Right atrium auricular region (tissue), 2 donors: ENCODE measurements at regions not wholly inside any gene's neighbourhood (a gene's known extent, or its start where the extent isn't known, plus 50 kb on each side); places are given as distances from the start of the nearest gene placed in this dataset.

Experiments used
- DNase-seq: peaks from one replicate; pipeline ENCODE4 v3.0.0-alpha.2; 2019; ENCODE audit warnings: low spot score
- H3K27ac ChIP-seq, 2 donors: fragments of 200-600 bp; sonication (generic); 1 replicate in 1 of 2; 2 replicates in 1 of 2; pipeline ENCODE4 v1.5.1; 2016 to 2019
- H3K27me3 ChIP-seq, 2 donors: fragments of 200-600 bp; sonication (generic); one replicate each; pipeline versions ENCODE4 v1.5.1 to v1.6.0; 2017 to 2019
- H3K36me3 ChIP-seq: fragments of 200-600 bp; sonication (generic); one replicate; pipeline ENCODE4 v1.5.1; 2016
- H3K4me1 ChIP-seq, 2 donors: fragments of 200-600 bp; sonication (generic); one replicate each; pipeline versions ENCODE4 v1.5.1 to v1.6.0; 2017 to 2019
- H3K4me3 ChIP-seq, 2 donors: fragments of 200-600 bp; sonication (generic); 1 replicate in 1 of 2; 2 replicates in 1 of 2; pipeline ENCODE4 v1.5.1; 2017 to 2019; ENCODE audit warnings: mild to moderate bottlenecking in 1 of 2, moderate library complexity in 1 of 2
- H3K9me3 ChIP-seq, 2 donors: fragments of 200-600 bp; sonication (generic); one replicate each; pipeline ENCODE4 v1.5.1; 2019
- TF ChIP-seq, protein P1 (sequence below), 2 donors: fragments of 200-600 bp; sonication (generic); IDR thresholded peaks; one replicate each; pipeline ENCODE4 v1.5.1; 2019; ENCODE audit warnings: antibody characterized with exemption in 2 of 2

DNA sequence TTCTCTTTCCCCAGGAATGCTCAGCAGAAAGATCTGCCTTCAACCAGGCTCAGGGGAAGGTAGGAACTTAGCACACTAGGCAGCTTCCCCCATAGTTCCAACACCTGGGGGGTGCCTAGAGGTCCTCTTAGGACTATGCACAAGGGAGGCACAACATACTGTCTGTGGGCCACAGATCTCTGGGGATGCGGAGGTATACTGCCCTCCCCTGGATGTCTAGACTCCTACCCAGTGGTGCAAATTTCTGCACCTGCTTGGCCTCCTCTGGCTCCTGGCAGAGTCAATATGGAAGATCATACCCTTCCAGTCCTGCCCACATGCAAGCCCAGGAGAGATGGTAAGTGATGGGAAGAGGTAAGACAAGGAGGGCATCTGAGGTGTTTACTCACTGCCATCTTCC, 247.5 kb upstream of the DAPK1 start:
- Histone ChIP-seq H3K4me3 (no peak overlapping the region), H3K27me3 (no peaks in the 10 kb centered on the region), H3K9me3 (no peaks in the 10 kb centered on the region), H3K27ac (no peak overlapping the region), H3K4me1 (peaks cover 0 to 4% of the 10 kb centered on the region in 2 donors), H3K36me3 (no peaks in the 10 kb centered on the region)
- DNase-seq = no peak
- TF ChIP-seq, protein P1, sequence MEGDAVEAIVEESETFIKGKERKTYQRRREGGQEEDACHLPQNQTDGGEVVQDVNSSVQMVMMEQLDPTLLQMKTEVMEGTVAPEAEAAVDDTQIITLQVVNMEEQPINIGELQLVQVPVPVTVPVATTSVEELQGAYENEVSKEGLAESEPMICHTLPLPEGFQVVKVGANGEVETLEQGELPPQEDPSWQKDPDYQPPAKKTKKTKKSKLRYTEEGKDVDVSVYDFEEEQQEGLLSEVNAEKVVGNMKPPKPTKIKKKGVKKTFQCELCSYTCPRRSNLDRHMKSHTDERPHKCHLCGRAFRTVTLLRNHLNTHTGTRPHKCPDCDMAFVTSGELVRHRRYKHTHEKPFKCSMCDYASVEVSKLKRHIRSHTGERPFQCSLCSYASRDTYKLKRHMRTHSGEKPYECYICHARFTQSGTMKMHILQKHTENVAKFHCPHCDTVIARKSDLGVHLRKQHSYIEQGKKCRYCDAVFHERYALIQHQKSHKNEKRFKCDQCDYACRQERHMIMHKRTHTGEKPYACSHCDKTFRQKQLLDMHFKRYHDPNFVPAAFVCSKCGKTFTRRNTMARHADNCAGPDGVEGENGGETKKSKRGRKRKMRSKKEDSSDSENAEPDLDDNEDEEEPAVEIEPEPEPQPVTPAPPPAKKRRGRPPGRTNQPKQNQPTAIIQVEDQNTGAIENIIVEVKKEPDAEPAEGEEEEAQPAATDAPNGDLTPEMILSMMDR (IDR thresholded peaks at IDR 0.05) = no peak

DNA sequence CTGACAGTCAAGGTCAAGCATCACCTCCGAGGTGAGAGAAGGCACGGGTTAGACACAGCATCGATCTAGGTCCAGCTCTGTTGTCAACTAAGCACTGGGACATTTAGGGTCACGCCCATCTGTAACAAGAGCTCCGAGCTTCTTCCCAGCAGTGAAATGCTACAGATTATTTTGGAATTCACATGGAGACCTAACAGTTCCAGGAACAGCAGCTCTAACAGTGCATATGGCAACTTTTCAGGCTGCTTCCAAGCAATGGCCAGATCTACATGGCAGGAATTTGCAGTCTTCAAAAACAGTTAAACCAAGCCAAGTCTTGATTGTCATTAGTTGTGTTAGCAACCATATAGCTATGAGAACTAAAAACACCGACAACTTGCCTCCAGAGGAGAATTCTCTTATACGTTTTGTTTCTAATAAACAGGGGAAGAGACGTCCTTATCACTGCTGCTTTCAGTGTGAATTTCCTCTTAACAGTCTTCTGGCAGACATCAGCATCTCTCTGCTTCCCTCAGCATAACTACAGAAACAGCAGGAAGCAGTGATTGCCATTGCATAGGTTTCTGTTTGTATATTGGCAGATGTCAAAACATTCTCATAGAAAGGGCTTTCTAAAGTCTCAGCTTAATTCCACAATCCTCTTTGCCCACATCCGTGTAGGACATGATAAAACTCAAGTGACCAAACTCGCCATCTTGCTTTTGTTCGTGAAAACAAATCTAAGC, 242.1 kb upstream of the DAPK1 start:
- TF ChIP-seq, protein P1 (IDR thresholded peaks at IDR 0.05) = no peak
- H3K4me3 ChIP-seq = no peak overlapping the region
- H3K9me3 ChIP-seq = no peaks in the 10 kb centered on the region
- H3K27me3 ChIP-seq = no peaks in the 10 kb centered on the region
- no peak overlapping the region for H3K27ac ChIP-seq
- no peaks in the 10 kb centered on the region for H3K36me3 ChIP-seq
- DNase-seq = no peak
- H3K4me1 ChIP-seq = peaks cover 0 to 10% of the 10 kb centered on the region in 2 donors

DNA sequence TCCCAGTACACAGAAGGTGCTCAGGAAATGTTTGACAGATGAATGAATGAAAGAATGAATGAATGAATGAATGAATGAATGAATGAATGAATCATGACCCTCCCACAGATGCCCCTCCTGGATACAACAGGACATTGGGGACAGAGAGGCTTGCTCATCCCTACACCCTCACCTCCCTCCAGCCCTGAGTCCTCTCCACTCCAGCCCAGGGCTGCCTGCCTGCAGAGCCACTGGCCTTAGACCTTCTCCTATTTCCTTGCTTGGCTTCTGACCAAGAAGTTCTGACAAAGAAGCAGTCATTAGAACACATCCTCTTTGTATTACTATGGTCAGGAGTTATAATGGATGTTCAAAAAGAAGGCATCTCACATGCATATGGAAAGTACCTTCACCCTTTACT, 240.7 kb upstream of the DAPK1 start:
- DNase-seq = no peak
- Histone ChIP-seq H3K9me3 (no peaks in the 10 kb centered on the region), H3K36me3 (no peaks in the 10 kb centered on the region), H3K27ac (no peak overlapping the region), H3K4me1 (peaks cover 0 to 10% of the 10 kb centered on the region in 2 donors), H3K4me3 (no peak overlapping the region), H3K27me3 (no peaks in the 10 kb centered on the region)
- TF ChIP-seq, protein P1 (IDR thresholded peaks at IDR 0.05) = no peak

DNA sequence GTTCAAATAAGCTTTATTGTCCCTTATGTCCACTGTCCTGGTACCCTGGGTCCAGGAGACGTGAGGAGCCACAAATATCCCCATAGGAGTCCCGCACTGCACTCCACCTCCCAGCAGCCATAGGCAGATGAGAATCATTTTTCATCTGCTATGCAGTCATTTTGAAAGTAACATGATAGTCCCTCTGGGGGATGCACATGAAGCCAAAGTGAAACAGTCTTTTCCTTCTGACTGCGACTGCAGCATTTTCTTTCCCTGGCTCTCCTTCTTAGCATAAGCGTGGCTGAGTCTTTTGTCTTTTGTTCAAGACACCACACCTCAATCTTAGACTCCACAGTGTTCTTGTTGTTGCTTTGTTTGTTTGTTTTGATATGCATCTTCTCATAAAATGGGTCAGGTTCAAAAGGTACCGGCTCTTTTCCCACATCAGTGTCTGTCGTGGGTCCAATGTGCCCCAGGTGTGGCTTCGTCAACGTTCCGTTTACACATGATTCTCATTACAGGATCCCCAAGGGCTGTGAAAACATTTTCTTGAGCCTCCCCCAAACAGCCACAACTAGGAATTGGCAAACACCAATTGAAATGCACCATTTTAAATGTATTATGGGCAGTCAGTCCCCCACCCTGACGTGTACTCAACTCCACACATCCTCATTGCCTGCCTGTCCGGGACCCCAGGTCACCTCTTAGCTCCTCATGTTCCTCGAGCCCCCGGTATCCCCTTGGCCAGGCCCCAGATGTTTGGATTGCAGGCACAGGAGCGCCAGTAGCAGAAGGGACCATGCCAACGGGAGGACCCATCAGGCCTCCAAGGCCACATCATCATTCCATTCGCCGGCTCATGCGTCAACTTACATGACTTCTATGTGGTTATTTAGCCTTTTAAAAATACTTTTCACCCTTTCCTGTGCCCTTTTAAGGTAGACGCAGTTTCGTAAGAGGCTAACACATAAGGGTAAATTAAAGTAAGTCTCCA, 237.8 kb upstream of the DAPK1 start:
- H3K27me3 ChIP-seq = no peaks in the 10 kb centered on the region
- no peak overlapping the region for H3K4me3 ChIP-seq
- no peaks in the 10 kb centered on the region for H3K9me3 ChIP-seq
- TF ChIP-seq, protein P1 (IDR thresholded peaks at IDR 0.05) = no peak
- no peaks in the 10 kb centered on the region for H3K36me3 ChIP-seq
- DNase-seq = no peak
- peaks cover 0 to 9% of the 10 kb centered on the region in 2 donors for H3K4me1 ChIP-seq
- no peak overlapping the region for H3K27ac ChIP-seq

DNA sequence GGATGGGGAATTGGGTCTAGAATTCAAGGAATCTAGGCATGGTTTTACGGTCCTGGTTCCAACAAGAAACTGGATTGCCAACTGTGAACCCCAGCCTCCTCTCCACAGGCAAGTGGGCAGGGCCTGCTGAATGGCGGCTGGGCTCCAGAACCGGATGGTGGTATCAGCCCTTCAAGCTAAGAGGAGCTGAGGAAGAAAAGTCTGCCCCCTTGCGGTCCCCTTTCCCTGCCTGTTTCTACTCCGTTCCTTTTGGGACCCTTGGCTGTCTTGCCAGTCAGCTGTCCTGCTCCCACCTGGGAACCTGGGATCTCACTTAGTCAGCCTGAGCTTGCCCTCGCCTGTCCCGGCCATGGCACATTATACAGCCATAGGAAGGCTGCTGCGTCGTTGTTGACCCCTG, 234.4 kb upstream of the DAPK1 start:
- H3K4me1 ChIP-seq = no peaks in the 10 kb centered on the region
- TF ChIP-seq, protein P1 (IDR thresholded peaks at IDR 0.05) = no peak
- H3K36me3 ChIP-seq = no peaks in the 10 kb centered on the region
- H3K9me3 ChIP-seq = no peaks in the 10 kb centered on the region
- DNase-seq = no peak
- H3K4me3 ChIP-seq = no peak overlapping the region
- H3K27ac ChIP-seq = no peak overlapping the region
- no peaks in the 10 kb centered on the region for H3K27me3 ChIP-seq
